A673 (cell line): ENCODE measurements at regions not wholly inside any gene's neighbourhood (a gene's known extent, or its start where the extent isn't known, plus 50 kb on each side); places are given as distances from the start of the nearest gene placed in this dataset.

Experiments used
- BruUV-seq: library from RNA; stranded (reverse); fragments of 400-500 nt; replicated peaks from 2 replicates; lab custom pipeline; 2021; lab: Mats Ljungman, UMichigan
- CTCF ChIA-PET: fragments of 300-600 bp; sonication (Branson Sonifier 250); formaldehyde crosslinking; loops from one replicate; lab custom pipeline; 2022; ENCODE audit warnings: antibody characterized with exemption; lab: Charles Lee
- POLR2A ChIA-PET: fragments of 300-600 bp; sonication (Branson Sonifier 250); formaldehyde crosslinking; loops from one replicate; lab custom pipeline; 2022; ENCODE audit warnings: antibody characterized with exemption; ENCODE audit not compliant: low non-redundant PET; lab: Charles Lee
- DNase-seq: peaks from one replicate; pipeline ENCODE4 v3.0.0-alpha.2; 2015; ENCODE audit warnings: low spot score
- H3K27ac ChIP-seq: fragments of 200-600 bp; sonication (generic); 2 replicates; pipeline ENCODE4 v1.5.1; 2016; ENCODE audit warnings: mixed run types, low read depth, mild to moderate bottlenecking, mixed read lengths, antibody characterized with exemption, low read length; ENCODE audit not compliant: poor library complexity, severe bottlenecking
- H3K27me3 ChIP-seq: fragments of 200-600 bp; sonication (generic); replicated peaks from 2 replicates; pipeline ENCODE4 v1.6.1; 2017; ENCODE audit warnings: mixed run types, low read depth, mild to moderate bottlenecking, mixed read lengths, antibody characterized with exemption, low read length; ENCODE audit not compliant: insufficient read depth, poor library complexity
- H3K36me3 ChIP-seq: fragments of 200-600 bp; sonication (generic); 2 replicates; pipeline ENCODE4 v1.6.1; 2016; ENCODE audit warnings: mixed run types, mild to moderate bottlenecking, mixed read lengths, antibody characterized with exemption, low read length; ENCODE audit not compliant: insufficient read depth, poor library complexity, severe bottlenecking
- H3K4me1 ChIP-seq: fragments of 200-600 bp; sonication (generic); 2 replicates; pipeline ENCODE4 v1.6.1; 2017; ENCODE audit warnings: mixed run types, mild to moderate bottlenecking, mixed read lengths, antibody characterized with exemption, low read length; ENCODE audit not compliant: insufficient read depth, poor library complexity, severe bottlenecking
- H3K4me3 ChIP-seq: fragments of 200-600 bp; sonication (generic); 2 replicates; pipeline ENCODE4 v1.5.1; 2016; ENCODE audit warnings: low read depth, mixed run types, mild to moderate bottlenecking, mixed read lengths, low read length; ENCODE audit not compliant: poor library complexity, severe bottlenecking
- H3K9me3 ChIP-seq: fragments of 200-600 bp; sonication (generic); 2 replicates; pipeline ENCODE4 v1.6.1; 2016; ENCODE audit warnings: mixed run types, low read depth, mild to moderate bottlenecking, mixed read lengths, antibody characterized with exemption, low read length; ENCODE audit not compliant: poor library complexity, severe bottlenecking
- CTCF ChIP-seq: fragments of 300-800, 200-600 bp; sonication (generic); conservative IDR thresholded peaks from 2 replicates; pipeline ENCODE4 v1.5.1; 2017; ENCODE audit warnings: low read depth, mild to moderate bottlenecking, antibody characterized with exemption, low read length, moderate library complexity, mixed read lengths
- EZH2 ChIP-seq: fragments of 200-600 bp; sonication (generic); IDR thresholded peaks from 2 replicates; pipeline ENCODE4 v1.6.1; 2017; ENCODE audit warnings: borderline replicate concordance, low read depth, mild to moderate bottlenecking, mixed read lengths, antibody characterized with exemption, low read length; ENCODE audit not compliant: poor library complexity, severe bottlenecking
- intact Hi-C: fragments of 100-400 bp; cut with micrococcal nuclease; formaldehyde crosslinking; loops from one replicate; pipeline ENCODE4 v1.10.0; 2022; ENCODE audit not compliant: unreplicated experiment

DNA sequence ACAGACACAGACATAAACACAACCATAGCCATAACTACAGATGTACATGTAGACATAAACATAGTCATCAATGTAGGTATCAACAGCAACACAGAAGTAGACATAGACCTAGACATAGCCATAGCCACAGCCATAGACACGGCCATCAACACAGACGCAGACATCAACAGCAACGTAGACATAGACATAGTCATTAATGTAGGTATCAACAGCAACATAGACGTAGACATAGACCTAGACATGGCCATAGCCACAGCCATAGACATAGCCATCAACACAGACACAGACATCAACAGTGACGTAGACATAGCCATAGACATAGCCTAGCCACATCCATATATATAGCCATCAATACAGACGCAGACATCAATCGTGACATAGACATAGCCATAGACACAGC, 258.3 kb upstream of the FOXQ1 start:
- H3K27ac ChIP-seq, result no peak overlapping the region
- BruUV-seq, result no TSS peak
- H3K36me3 ChIP-seq, result no peaks in the 10 kb centered on the region
- H3K4me1 ChIP-seq, result no peaks in the 10 kb centered on the region
- CTCF ChIA-PET, result no interaction called here
- intact Hi-C loops, result no loop called here
- POLR2A ChIA-PET, result no interaction called here
- no peak for DNase-seq
- H3K9me3 ChIP-seq, result no peaks in the 10 kb centered on the region
- H3K4me3 ChIP-seq, result no peak overlapping the region
- peaks cover 27% of the 10 kb centered on the region for H3K27me3 ChIP-seq
- no peak for TF ChIP-seq CTCF
- no peak for TF ChIP-seq EZH2

DNA sequence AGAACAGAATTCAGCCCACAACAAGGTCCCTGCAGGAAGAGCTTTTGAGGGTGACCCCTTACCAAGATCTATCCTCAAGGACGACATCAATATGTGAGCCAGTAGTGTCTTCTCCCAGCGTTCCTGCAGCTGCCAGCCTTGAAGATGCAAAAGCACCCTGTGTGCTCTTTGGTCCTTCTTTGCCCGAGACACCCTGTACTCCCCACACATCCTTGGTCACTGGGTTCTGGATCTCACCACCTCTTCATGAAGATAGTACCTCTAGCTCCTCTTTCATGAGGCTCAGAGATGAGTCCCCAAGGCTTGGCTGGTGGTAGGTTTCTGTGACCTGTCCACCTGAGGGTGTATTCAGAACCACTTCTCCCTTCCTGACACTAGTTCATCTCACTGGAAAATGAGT, 259.6 kb upstream of the FOXQ1 start:
- no peak for DNase-seq
- H3K4me3 ChIP-seq, result no peak overlapping the region
- no peak overlapping the region for H3K27ac ChIP-seq
- peaks cover 33% of the 10 kb centered on the region for H3K27me3 ChIP-seq
- no peaks in the 10 kb centered on the region for H3K9me3 ChIP-seq
- intact Hi-C loops, result no loop called here
- TF ChIP-seq EZH2, result no peak
- no peak for TF ChIP-seq CTCF
- no peaks in the 10 kb centered on the region for H3K36me3 ChIP-seq
- no TSS peak for BruUV-seq
- ChIA-PET POLR2A (no interaction called here), CTCF (no interaction called here)
- H3K4me1 ChIP-seq, result no peaks in the 10 kb centered on the region

- DNase-seq, result no peak
- H3K4me1 ChIP-seq, result no peaks in the 10 kb centered on the region
Measured at GRCh38 chr6:1049900-1050299, 262.0 kb upstream of the FOXQ1 start.

More at GRCh38 chr6:1049900-1050299, 262.0 kb upstream of the FOXQ1 start:
- Histone ChIP-seq H3K4me3 (no peak overlapping the region), H3K9me3 (no peaks in the 10 kb centered on the region), H3K27ac (no peak overlapping the region), H3K36me3 (no peaks in the 10 kb centered on the region), H3K27me3 (peaks cover 41% of the 10 kb centered on the region)
- CTCF ChIA-PET, result no interaction called here
- TF ChIP-seq EZH2, result no peak
- TF ChIP-seq CTCF, result no peak
- no TSS peak for BruUV-seq
- POLR2A ChIA-PET, result no interaction called here
- intact Hi-C loops, result no loop called here
